K562 (cell line): ENCODE measurements at regions not wholly inside any gene's neighbourhood (a gene's known extent, or its start where the extent isn't known, plus 50 kb on each side); places are given as distances from the start of the nearest gene placed in this dataset.

Experiments used
- ATAC-seq: fragments of 200-7000 bp; cut with Tn5 transposase; 3 replicates; pipeline ENCODE4 v1.9.1; 2020; ENCODE audit warnings: moderate library complexity
- BruUV-seq: library from RNA; stranded (reverse); fragments of 400-500 nt; replicated peaks from 2 replicates; lab custom pipeline; 2021; lab: Mats Ljungman, UMichigan
- CTCF ChIA-PET: fragments of 300-600 bp; formaldehyde crosslinking; extraction: SDS; loops from one replicate; lab custom pipeline; 2021; ENCODE audit warnings: low intra/inter-chr PET ratio; lab: Yijun Ruan, JAX
- POLR2A ChIA-PET: fragments of 300-600, 350-650 bp; sonication (Branson Sonifier 250); formaldehyde crosslinking; extraction: SDS; loops from one replicate; lab custom pipeline; 2021; ENCODE audit warnings: antibody characterized with exemption, inconsistent platforms; lab: Yijun Ruan, JAX
- DNase-seq, 4 experiments: peaks; one replicate each; pipeline versions ENCODE4 v3.0.0 to v3.0.0-alpha.2; 2011 to 2018; ENCODE audit warnings: low spot score in 3 of 4, mixed read lengths in 3 of 4; ENCODE audit errors: extremely low read depth in 1 of 4
- FAIRE-seq: peaks from 2 replicates; lab custom pipeline; 2011; peaks lifted over from hg19 to GRCh38; lab: Jason Lieb, UNC
- H2AFZ ChIP-seq: 2 replicates; pipeline ENCODE4 v1.6.0; 2011; ENCODE audit warnings: low read depth, low read length, control low read depth, inconsistent platforms
- H3K27ac ChIP-seq: fragments of 200-600 bp; 3 replicates; pipeline ENCODE4 v1.8.0; 2011; ENCODE audit warnings: low read depth, mild to moderate bottlenecking, control low read depth, inconsistent platforms, low read length, moderate library complexity, mixed read lengths; ENCODE audit errors: extremely low read depth
- H3K27me3 ChIP-seq, 2 experiments: fragments of 300-600 bp in 1 of 2; 2 replicates in 1 of 2; 3 replicates in 1 of 2; pipeline versions ENCODE4 v1.6.0 to v1.8.0; 2011; ENCODE audit warnings: inconsistent platforms in 2 of 2, low read length in 2 of 2, mild to moderate bottlenecking in 1 of 2, mixed read lengths in 1 of 2, moderate library complexity in 1 of 2; ENCODE audit not compliant: control insufficient read depth in 2 of 2, insufficient read depth in 2 of 2
- H3K36me3 ChIP-seq: fragments of 300-600 bp; 3 replicates; pipeline ENCODE4 v1.8.0; 2011; ENCODE audit warnings: mild to moderate bottlenecking, low read length, inconsistent platforms; ENCODE audit not compliant: control insufficient read depth, insufficient read depth
- H3K4me1 ChIP-seq, 2 experiments: fragments of 200-600 bp in 1 of 2; replicated peaks in 1 of 2; 2 replicates in 1 of 2; 3 replicates in 1 of 2; pipeline versions ENCODE4 v1.5.1 to v1.8.0; 2011; ENCODE audit warnings: inconsistent platforms in 2 of 2, low read length in 2 of 2, mild to moderate bottlenecking in 1 of 2, mixed read lengths in 1 of 2, moderate library complexity in 1 of 2; ENCODE audit not compliant: control insufficient read depth in 2 of 2, insufficient read depth in 2 of 2
- H3K4me2 ChIP-seq: 2 replicates; pipeline ENCODE4 v1.6.1; 2011; ENCODE audit warnings: low read length, control low read depth, inconsistent platforms, mixed read lengths; ENCODE audit not compliant: insufficient read depth
- H3K4me3 ChIP-seq: fragments of 200-600 bp; sonication (generic), shearing (Covaris generic); 2 replicates; pipeline ENCODE4 v1.5.1; 2016; ENCODE audit warnings: control low read depth, inconsistent platforms
- H3K79me2 ChIP-seq: fragments of 200-600 bp; 3 replicates; pipeline ENCODE4 v1.8.0; 2011; ENCODE audit warnings: low read length, inconsistent platforms; ENCODE audit not compliant: control insufficient read depth, insufficient read depth
- H3K9ac ChIP-seq, 2 experiments: 2 replicates each; pipeline versions ENCODE4 v1.6.0 to v1.6.1; 2011; ENCODE audit warnings: low read depth in 2 of 2, low read length in 2 of 2, control low read depth in 1 of 2, inconsistent platforms in 1 of 2, mild to moderate bottlenecking in 1 of 2, mixed read lengths in 1 of 2; ENCODE audit not compliant: insufficient read depth in 1 of 2
- H3K9me1 ChIP-seq: one replicate; pipeline ENCODE4 v1.6.0; 2011; ENCODE audit warnings: inconsistent platforms, mild to moderate bottlenecking, low read length, moderate library complexity; ENCODE audit not compliant: control insufficient read depth, insufficient read depth
- H3K9me3 ChIP-seq: replicated peaks from 2 replicates; pipeline ENCODE4 v1.5.1; 2011; ENCODE audit warnings: low read depth, low read length, inconsistent platforms; ENCODE audit not compliant: control insufficient read depth, insufficient read depth
- H4K20me1 ChIP-seq: replicated peaks from 2 replicates; pipeline ENCODE4 v1.6.1; 2011; ENCODE audit warnings: low read length, inconsistent platforms, mixed read lengths; ENCODE audit not compliant: control insufficient read depth, insufficient read depth
- ADNP ChIP-seq: fragments of 200-800 bp; sonication (Bioruptor generic); IDR thresholded peaks from 2 replicates; pipeline ENCODE4 v1.6.1; 2016; ENCODE audit warnings: missing genetic modification characterization, missing compliant biosample characterization
- CC2D1A ChIP-seq: fragments of 450-650 bp; IDR thresholded peaks from 2 replicates; pipeline ENCODE4 v1.6.1; 2017; ENCODE audit warnings: mild to moderate bottlenecking
- CTCFL ChIP-seq: IDR thresholded peaks from 2 replicates; pipeline ENCODE4 v1.6.1; 2011; ENCODE audit warnings: borderline replicate concordance, low read depth, mild to moderate bottlenecking, moderate library complexity, low read length; ENCODE audit not compliant: insufficient read depth, poor library complexity, severe bottlenecking
- ERF ChIP-seq: fragments of 450-650 bp; formaldehyde crosslinking; IDR thresholded peaks from 2 replicates; pipeline ENCODE4 v1.4.0; 2020; ENCODE audit warnings: mild to moderate bottlenecking, mixed read lengths
- HCFC1 ChIP-seq: IDR thresholded peaks from 2 replicates; pipeline ENCODE4 v1.6.1; 2012; ENCODE audit warnings: low read depth, low read length, improper control_type of control experiment
- IFI16 ChIP-seq: fragments of 250-450 bp; sonication (Bioruptor Pico); IDR thresholded peaks from 2 replicates; pipeline ENCODE4 v2.1.2; 2022; ENCODE audit warnings: mild to moderate bottlenecking, inconsistent platforms
- LCOR ChIP-seq: sonication (generic); formaldehyde crosslinking; IDR thresholded peaks from 2 replicates; pipeline ENCODE4 v1.8.0; 2022; ENCODE audit warnings: mild to moderate bottlenecking, missing genetic modification reagents
- MCM7 ChIP-seq, 2 experiments: fragments of 450-650 bp; IDR thresholded peaks; 2 replicates each; pipeline ENCODE4 v1.6.1; 2016 to 2018
- NCOA1 ChIP-seq: fragments of 450-650 bp; IDR thresholded peaks from 2 replicates; pipeline ENCODE4 v1.6.1; 2016; ENCODE audit warnings: low read depth
- NFYB ChIP-seq: IDR thresholded peaks from 2 replicates; pipeline ENCODE4 v1.6.1; 2011; ENCODE audit warnings: mild to moderate bottlenecking, moderate library complexity; ENCODE audit not compliant: insufficient read length; ENCODE audit errors: extremely low read depth
- RAD51 ChIP-seq: fragments of 450-650 bp; IDR thresholded peaks from 2 replicates; pipeline ENCODE4 v1.7.1; 2016; ENCODE audit warnings: low read depth, mild to moderate bottlenecking, borderline replicate concordance
- SAP30 ChIP-seq: fragments of 200-600 bp; sonication (generic); IDR thresholded peaks from 2 replicates; pipeline ENCODE4 v1.6.1; 2012; ENCODE audit warnings: borderline replicate concordance, low read depth, mild to moderate bottlenecking, moderate library complexity, low read length, control low read depth, inconsistent platforms; ENCODE audit not compliant: insufficient read depth, poor library complexity, severe bottlenecking
- SREBF2 ChIP-seq: sonication (generic); formaldehyde crosslinking; IDR thresholded peaks from 2 replicates; pipeline ENCODE4 v1.4.0; 2020; ENCODE audit warnings: mild to moderate bottlenecking, missing genetic modification reagents
- TRIM25 ChIP-seq: fragments of 450-650 bp; IDR thresholded peaks from 2 replicates; pipeline ENCODE4 v1.7.0; 2016; ENCODE audit warnings: borderline replicate concordance
- ZNF184 ChIP-seq: sonication (generic); formaldehyde crosslinking; IDR thresholded peaks from 2 replicates; pipeline ENCODE4 v1.5.0; 2020; ENCODE audit warnings: missing genetic modification reagents
- ZNF449 ChIP-seq: fragments of 250-450 bp; sonication (Bioruptor Pico); IDR thresholded peaks from 2 replicates; pipeline ENCODE4 v1.8.0; 2022; ENCODE audit warnings: moderate library complexity, mild to moderate bottlenecking, inconsistent platforms
- ZNF561 ChIP-seq: fragments of 450-650 bp; formaldehyde crosslinking; conservative IDR thresholded peaks from 2 replicates; pipeline ENCODE4 v1.4.0; 2020; ENCODE audit warnings: mild to moderate bottlenecking, moderate library complexity
- ZNF766 ChIP-seq: fragments of 200-800 bp; sonication (Bioruptor generic); conservative IDR thresholded peaks from 2 replicates; pipeline ENCODE4 v1.6.1; 2016; ENCODE audit warnings: missing genetic modification characterization, missing compliant biosample characterization
- WGBS: fragments of 100-300 bp; shearing (Covaris generic); methylation state at CpG from one replicate; pipeline ENCODE4 v1.1.6; 2016; ENCODE audit warnings: low coverage, mixed read lengths; ENCODE audit not compliant: insufficient coverage; ENCODE audit errors: missing lambda C conversion rate; 5-methylcytosine and 5-hydroxymethylcytosine counted together
- in situ Hi-C: fragments of 300-500 bp; cut with MboI; formaldehyde crosslinking; loops from 4 replicates; pipeline ENCODE4 v1.15.0; 2018; ENCODE audit warnings: inconsistent platforms, mixed read lengths
- intact Hi-C: fragments of 100-400 bp; cut with micrococcal nuclease; formaldehyde crosslinking; loops from 2 replicates; pipeline ENCODE4 v1.14.2; 2022

GRCh38 chr10:130878131-130878530, 433.4 kb downstream of the TCERG1L start (continued):
- TF ChIP-seq NCOA1 (no peak), CTCFL (no peak), TRIM25 (no peak), ADNP (tag) (no peak), ZNF561 (no peak)

GRCh38 chr10:130882906-130883305, 428.6 kb downstream of the TCERG1L start:
- FAIRE-seq (no peak), DNase-seq (no peak), ATAC-seq (no peak)
- intact Hi-C loops (no loop called here), in situ Hi-C loops (no loop called here)
- BruUV-seq: no TSS peak
- H2AFZ ChIP-seq: no peak overlapping the region
- POLR2A ChIA-PET: no interaction called here
- CTCF ChIA-PET: no interaction called here
- H3K4me1 ChIP-seq: no peaks in the 10 kb centered on the region
- WGBS: 0% methylated on average over 3 of the region's 3 CpGs
- H3K9ac ChIP-seq: no peak overlapping the region
- H3K36me3 ChIP-seq: no peaks in the 10 kb centered on the region
- H4K20me1 ChIP-seq: no peaks in the 10 kb centered on the region
- H3K4me3 ChIP-seq: no peak overlapping the region
- TF ChIP-seq ERF: no peak
- no peak for TF ChIP-seq IFI16 (CRISPR knock-in tag)
- TF ChIP-seq MCM7 (IDR thresholded peaks at IDR 0.05): no peak
- TF ChIP-seq ZNF184 (CRISPR knock-in tag): no peak
- no peak for TF ChIP-seq ZNF449 (CRISPR knock-in tag)
- TF ChIP-seq NFYB: no peak
- TF ChIP-seq SAP30: no peak
- no peak for TF ChIP-seq ZNF766 (CRISPR knock-in tag)
- no peak for TF ChIP-seq CC2D1A
- TF ChIP-seq HCFC1: no peak
- TF ChIP-seq LCOR: no peak
- no peak for TF ChIP-seq SREBF2 (CRISPR knock-in tag)
- TF ChIP-seq RAD51: no peak
- no peaks in the 10 kb centered on the region for H3K9me3 ChIP-seq
- H3K4me2 ChIP-seq: no peak overlapping the region
- peaks cover 0 to 8% of the 10 kb centered on the region in 2 experiments; a peak in 1 of 5 replicates for H3K27me3 ChIP-seq
- H3K27ac ChIP-seq: no peak overlapping the region
- H3K9me1 ChIP-seq: no peaks in the 10 kb centered on the region
- no peaks in the 10 kb centered on the region for H3K79me2 ChIP-seq
